ENCODE measurements at regions not wholly inside any gene's neighbourhood (a gene's known extent, or its start where the extent isn't known, plus 50 kb on each side); places are given as distances from the start of the nearest gene placed in this dataset.

DNA sequence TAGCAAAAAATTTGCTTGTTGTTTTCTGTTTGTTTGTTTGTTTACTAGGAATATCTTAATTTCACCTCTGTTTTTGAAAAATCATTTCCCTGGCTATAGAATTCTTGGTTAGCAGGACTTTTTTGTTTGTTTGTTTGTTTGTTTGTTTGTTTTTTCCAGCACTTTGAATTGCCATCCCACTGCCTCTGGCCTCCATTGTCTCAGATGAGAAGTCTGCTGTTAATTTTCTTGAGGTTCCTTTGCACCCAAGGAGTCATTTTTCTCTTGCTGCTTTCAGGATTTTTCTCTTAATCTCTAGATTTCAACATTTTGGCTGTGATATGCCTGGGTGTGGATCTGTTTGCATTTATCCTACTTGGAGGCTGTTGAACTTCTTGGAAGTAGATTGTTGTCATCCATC, 105.7 kb downstream of the FOXL3 start:
- TF ChIP-seq, protein P1, sequence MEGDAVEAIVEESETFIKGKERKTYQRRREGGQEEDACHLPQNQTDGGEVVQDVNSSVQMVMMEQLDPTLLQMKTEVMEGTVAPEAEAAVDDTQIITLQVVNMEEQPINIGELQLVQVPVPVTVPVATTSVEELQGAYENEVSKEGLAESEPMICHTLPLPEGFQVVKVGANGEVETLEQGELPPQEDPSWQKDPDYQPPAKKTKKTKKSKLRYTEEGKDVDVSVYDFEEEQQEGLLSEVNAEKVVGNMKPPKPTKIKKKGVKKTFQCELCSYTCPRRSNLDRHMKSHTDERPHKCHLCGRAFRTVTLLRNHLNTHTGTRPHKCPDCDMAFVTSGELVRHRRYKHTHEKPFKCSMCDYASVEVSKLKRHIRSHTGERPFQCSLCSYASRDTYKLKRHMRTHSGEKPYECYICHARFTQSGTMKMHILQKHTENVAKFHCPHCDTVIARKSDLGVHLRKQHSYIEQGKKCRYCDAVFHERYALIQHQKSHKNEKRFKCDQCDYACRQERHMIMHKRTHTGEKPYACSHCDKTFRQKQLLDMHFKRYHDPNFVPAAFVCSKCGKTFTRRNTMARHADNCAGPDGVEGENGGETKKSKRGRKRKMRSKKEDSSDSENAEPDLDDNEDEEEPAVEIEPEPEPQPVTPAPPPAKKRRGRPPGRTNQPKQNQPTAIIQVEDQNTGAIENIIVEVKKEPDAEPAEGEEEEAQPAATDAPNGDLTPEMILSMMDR (conservative IDR thresholded peaks at IDR 0.05; ENCODE audit: low read depth, low read length) = no peak
- TF ChIP-seq EZH2 (IDR thresholded peaks at IDR 0.05; ENCODE audit: low read length, unreplicated experiment) = no peak
- TF ChIP-seq EZH2phosphoT487 (IDR thresholded peaks at IDR 0.05; ENCODE audit: borderline replicate concordance, low read length) = no peak
